GM23338 (cell line): ENCODE measurements at regions not wholly inside any gene's neighbourhood (a gene's known extent, or its start where the extent isn't known, plus 50 kb on each side); places are given as distances from the start of the nearest gene placed in this dataset.

ENCODE experiments used
- ATAC-seq: fragments of 200-7000 bp; cut with Tn5 transposase; 3 replicates; pipeline ENCODE4 v1.9.1; 2020
- DNase-seq: peaks from one replicate; pipeline ENCODE4 v3.0.0-alpha.2; 2015; ENCODE audit warnings: low spot score
- H2AFZ ChIP-seq: fragments of 200-600 bp; sonication (generic); 2 replicates; pipeline ENCODE4 v1.8.0; 2016; ENCODE audit warnings: antibody characterized with exemption, mild to moderate bottlenecking, moderate library complexity
- H3F3A ChIP-seq: fragments of 200-600 bp; sonication (generic); replicated peaks from 2 replicates; pipeline ENCODE4 v1.8.0; 2017; ENCODE audit warnings: antibody characterized with exemption, mixed run types, low read depth
- H3K27ac ChIP-seq: fragments of 200-600 bp; sonication (generic); 2 replicates; pipeline ENCODE4 v1.6.1; 2016; ENCODE audit warnings: low read depth
- H3K27me3 ChIP-seq: fragments of 200-600 bp; sonication (generic); 2 replicates; pipeline ENCODE4 v1.8.0; 2016; ENCODE audit warnings: mild to moderate bottlenecking, mixed run types, moderate library complexity; ENCODE audit not compliant: insufficient read depth
- H3K36me3 ChIP-seq: fragments of 200-600 bp; sonication (generic); 2 replicates; pipeline ENCODE4 v1.8.0; 2016; ENCODE audit warnings: mild to moderate bottlenecking; ENCODE audit not compliant: insufficient read depth
- H3K4me1 ChIP-seq: fragments of 200-600 bp; sonication (generic); 2 replicates; pipeline ENCODE4 v1.8.0; 2016; ENCODE audit warnings: mild to moderate bottlenecking, moderate library complexity; ENCODE audit not compliant: insufficient read depth
- H3K4me2 ChIP-seq: fragments of 200-600 bp; sonication (generic); 2 replicates; pipeline ENCODE4 v1.7.1; 2017; ENCODE audit warnings: mixed run types
- H3K4me3 ChIP-seq: fragments of 200-600 bp; sonication (generic); 2 replicates; pipeline ENCODE4 v1.6.1; 2016; ENCODE audit warnings: mixed run types
- H3K79me2 ChIP-seq: fragments of 200-600 bp; sonication (generic); replicated peaks from 2 replicates; pipeline ENCODE4 v1.8.0; 2017; ENCODE audit warnings: mild to moderate bottlenecking; ENCODE audit not compliant: insufficient read depth
- H3K9me2 ChIP-seq: fragments of 200-600 bp; sonication (generic); 2 replicates; pipeline ENCODE4 v1.8.0; 2017; ENCODE audit not compliant: insufficient read depth
- H4K20me1 ChIP-seq: fragments of 200-600 bp; sonication (generic); replicated peaks from 2 replicates; pipeline ENCODE4 v1.8.0; 2017; ENCODE audit warnings: mild to moderate bottlenecking; ENCODE audit not compliant: insufficient read depth
- H3K27ac Mint-ChIP-seq: 2 replicates; pipeline ENCODE4 v1.8.0; 2020; ENCODE audit warnings: inconsistent platforms, mild to moderate bottlenecking, moderate library complexity, mixed read lengths
- H3K27me3 Mint-ChIP-seq: 3 replicates; pipeline ENCODE4 v1.8.0; 2022; ENCODE audit warnings: low read depth, mild to moderate bottlenecking, moderate library complexity, mixed read lengths, inconsistent platforms; ENCODE audit not compliant: insufficient read depth, poor library complexity
- H3K36me3 Mint-ChIP-seq: 3 replicates; pipeline ENCODE4 v1.8.0; 2021; ENCODE audit warnings: low read depth, mild to moderate bottlenecking, inconsistent platforms, moderate library complexity, mixed read lengths
- H3K4me1 Mint-ChIP-seq: 3 replicates; pipeline ENCODE4 v1.8.0; 2020; ENCODE audit warnings: mild to moderate bottlenecking, inconsistent platforms, mixed read lengths
- H3K4me3 Mint-ChIP-seq: 3 replicates; pipeline ENCODE4 v1.8.0; 2021; ENCODE audit warnings: moderate library complexity, mild to moderate bottlenecking, inconsistent platforms, mixed read lengths
- H3K9me3 Mint-ChIP-seq: 3 replicates; pipeline ENCODE4 v1.8.0; 2020; ENCODE audit warnings: moderate library complexity, mild to moderate bottlenecking, inconsistent platforms, mixed read lengths
- CREB1 ChIP-seq: fragments of 250-450 bp; sonication (Bioruptor Pico); IDR thresholded peaks from 2 replicates; pipeline ENCODE4 v1.5.0; 2020; ENCODE audit warnings: low read depth, mild to moderate bottlenecking, moderate library complexity
- JUNB ChIP-seq: IDR thresholded peaks from one replicate; pipeline ENCODE4 v1.6.1; 2016; ENCODE audit warnings: antibody characterized with exemption; ENCODE audit not compliant: unreplicated experiment
- NANOG ChIP-seq: IDR thresholded peaks from 2 replicates; pipeline ENCODE4 v1.6.1; 2016; ENCODE audit warnings: antibody characterized with exemption, borderline replicate concordance
- STAT1 ChIP-seq: IDR thresholded peaks from one replicate; pipeline ENCODE4 v1.6.1; 2016; ENCODE audit warnings: antibody characterized with exemption; ENCODE audit not compliant: unreplicated experiment
- ZNF114 ChIP-seq: fragments of 250-450 bp; sonication (Bioruptor Pico); IDR thresholded peaks from 2 replicates; pipeline ENCODE4 v1.5.0; 2020; ENCODE audit warnings: mild to moderate bottlenecking, moderate library complexity
- ZNF331 ChIP-seq: fragments of 250-450 bp; sonication (Bioruptor Pico); IDR thresholded peaks from 2 replicates; pipeline ENCODE4 v1.5.0; 2020; ENCODE audit warnings: low read depth, mild to moderate bottlenecking, moderate library complexity
- TF ChIP-seq, protein P1 (sequence below): fragments of 250-450 bp; sonication (Bioruptor Pico); IDR thresholded peaks from 2 replicates; pipeline ENCODE4 v1.5.0; 2020; ENCODE audit warnings: mild to moderate bottlenecking, moderate library complexity
- TF ChIP-seq, protein P2 (sequence below): IDR thresholded peaks from 2 replicates; pipeline ENCODE4 v1.6.1; 2016; ENCODE audit warnings: antibody characterized with exemption

DNA sequence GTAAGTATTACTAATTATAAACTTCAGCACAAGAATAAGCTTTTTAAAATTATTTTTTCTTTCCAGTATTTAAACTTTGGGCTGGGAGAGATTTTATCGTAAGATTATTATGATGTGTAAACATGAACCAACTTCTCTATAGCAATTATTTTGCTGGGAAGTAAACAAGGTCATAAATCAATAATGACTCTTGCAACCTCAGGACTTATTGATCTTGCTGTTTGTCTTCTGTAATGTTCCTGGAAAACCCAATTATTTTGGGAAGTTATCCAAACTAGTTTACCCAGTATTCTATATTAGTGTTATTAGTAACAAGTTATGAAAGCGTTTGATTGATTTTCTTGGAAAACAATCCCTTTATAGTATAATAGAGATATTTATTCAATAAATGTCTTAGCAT, 174.9 kb downstream of the PPP1R2C start (continued):
- TF ChIP-seq, protein P1, sequence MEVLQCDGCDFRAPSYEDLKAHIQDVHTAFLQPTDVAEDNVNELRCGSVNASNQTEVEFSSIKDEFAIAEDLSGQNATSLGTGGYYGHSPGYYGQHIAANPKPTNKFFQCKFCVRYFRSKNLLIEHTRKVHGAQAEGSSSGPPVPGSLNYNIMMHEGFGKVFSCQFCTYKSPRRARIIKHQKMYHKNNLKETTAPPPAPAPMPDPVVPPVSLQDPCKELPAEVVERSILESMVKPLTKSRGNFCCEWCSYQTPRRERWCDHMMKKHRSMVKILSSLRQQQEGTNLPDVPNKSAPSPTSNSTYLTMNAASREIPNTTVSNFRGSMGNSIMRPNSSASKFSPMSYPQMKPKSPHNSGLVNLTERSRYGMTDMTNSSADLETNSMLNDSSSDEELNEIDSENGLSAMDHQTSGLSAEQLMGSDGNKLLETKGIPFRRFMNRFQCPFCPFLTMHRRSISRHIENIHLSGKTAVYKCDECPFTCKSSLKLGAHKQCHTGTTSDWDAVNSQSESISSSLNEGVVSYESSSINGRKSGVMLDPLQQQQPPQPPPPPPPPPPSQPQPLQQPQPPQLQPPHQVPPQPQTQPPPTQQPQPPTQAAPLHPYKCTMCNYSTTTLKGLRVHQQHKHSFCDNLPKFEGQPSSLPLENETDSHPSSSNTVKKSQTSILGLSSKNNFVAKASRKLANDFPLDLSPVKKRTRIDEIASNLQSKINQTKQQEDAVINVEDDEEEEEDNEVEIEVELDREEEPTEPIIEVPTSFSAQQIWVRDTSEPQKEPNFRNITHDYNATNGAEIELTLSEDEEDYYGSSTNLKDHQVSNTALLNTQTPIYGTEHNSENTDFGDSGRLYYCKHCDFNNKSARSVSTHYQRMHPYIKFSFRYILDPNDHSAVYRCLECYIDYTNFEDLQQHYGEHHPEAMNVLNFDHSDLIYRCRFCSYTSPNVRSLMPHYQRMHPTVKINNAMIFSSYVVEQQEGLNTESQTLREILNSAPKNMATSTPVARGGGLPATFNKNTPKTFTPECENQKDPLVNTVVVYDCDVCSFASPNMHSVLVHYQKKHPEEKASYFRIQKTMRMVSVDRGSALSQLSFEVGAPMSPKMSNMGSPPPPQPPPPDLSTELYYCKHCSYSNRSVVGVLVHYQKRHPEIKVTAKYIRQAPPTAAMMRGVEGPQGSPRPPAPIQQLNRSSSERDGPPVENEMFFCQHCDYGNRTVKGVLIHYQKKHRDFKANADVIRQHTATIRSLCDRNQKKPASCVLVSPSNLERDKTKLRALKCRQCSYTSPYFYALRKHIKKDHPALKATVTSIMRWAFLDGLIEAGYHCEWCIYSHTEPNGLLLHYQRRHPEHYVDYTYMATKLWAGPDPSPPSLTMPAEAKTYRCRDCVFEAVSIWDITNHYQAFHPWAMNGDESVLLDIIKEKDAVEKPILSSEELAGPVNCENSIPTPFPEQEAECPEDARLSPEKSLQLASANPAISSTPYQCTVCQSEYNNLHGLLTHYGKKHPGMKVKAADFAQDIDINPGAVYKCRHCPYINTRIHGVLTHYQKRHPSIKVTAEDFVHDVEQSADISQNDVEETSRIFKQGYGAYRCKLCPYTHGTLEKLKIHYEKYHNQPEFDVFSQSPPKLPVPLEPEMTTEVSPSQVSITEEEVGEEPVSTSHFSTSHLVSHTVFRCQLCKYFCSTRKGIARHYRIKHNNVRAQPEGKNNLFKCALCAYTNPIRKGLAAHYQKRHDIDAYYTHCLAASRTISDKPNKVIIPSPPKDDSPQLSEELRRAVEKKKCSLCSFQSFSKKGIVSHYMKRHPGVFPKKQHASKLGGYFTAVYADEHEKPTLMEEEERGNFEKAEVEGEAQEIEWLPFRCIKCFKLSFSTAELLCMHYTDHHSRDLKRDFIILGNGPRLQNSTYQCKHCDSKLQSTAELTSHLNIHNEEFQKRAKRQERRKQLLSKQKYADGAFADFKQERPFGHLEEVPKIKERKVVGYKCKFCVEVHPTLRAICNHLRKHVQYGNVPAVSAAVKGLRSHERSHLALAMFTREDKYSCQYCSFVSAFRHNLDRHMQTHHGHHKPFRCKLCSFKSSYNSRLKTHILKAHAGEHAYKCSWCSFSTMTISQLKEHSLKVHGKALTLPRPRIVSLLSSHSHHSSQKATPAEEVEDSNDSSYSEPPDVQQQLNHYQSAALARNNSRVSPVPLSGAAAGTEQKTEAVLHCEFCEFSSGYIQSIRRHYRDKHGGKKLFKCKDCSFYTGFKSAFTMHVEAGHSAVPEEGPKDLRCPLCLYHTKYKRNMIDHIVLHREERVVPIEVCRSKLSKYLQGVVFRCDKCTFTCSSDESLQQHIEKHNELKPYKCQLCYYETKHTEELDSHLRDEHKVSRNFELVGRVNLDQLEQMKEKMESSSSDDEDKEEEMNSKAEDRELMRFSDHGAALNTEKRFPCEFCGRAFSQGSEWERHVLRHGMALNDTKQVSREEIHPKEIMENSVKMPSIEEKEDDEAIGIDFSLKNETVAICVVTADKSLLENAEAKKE (CRISPR knock-in tag) = no peak
- TF ChIP-seq ZNF114 (CRISPR knock-in tag) (no peak), STAT1 (no peak), NANOG (no peak)
- TF ChIP-seq, protein P2, sequence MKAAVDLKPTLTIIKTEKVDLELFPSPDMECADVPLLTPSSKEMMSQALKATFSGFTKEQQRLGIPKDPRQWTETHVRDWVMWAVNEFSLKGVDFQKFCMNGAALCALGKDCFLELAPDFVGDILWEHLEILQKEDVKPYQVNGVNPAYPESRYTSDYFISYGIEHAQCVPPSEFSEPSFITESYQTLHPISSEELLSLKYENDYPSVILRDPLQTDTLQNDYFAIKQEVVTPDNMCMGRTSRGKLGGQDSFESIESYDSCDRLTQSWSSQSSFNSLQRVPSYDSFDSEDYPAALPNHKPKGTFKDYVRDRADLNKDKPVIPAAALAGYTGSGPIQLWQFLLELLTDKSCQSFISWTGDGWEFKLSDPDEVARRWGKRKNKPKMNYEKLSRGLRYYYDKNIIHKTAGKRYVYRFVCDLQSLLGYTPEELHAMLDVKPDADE = no peak

DNA sequence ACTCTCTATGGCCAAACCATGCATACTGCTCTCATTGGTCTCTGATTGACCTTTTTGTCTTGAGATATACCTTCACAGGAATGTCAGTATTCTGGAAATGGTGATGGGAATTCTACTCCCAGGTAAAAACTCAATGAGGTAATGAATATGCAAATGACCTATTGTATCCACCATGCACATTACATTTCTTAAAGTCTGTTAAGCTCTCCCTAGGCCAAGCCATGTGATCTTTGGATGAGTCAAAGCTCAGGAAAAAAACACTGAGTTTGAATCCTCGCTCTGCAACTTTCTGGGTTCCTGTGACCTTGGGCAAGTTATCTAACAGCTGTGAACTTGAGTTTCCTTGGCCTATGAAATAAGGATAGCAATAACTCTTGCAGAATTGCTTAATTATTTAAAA, 175.4 kb downstream of the PPP1R2C start:
- H3K27me3 Mint-ChIP-seq = no peaks in the 10 kb centered on the region
- no peaks in the 10 kb centered on the region for H4K20me1 ChIP-seq
- H3K79me2 ChIP-seq = no peaks in the 10 kb centered on the region
- H3K36me3 ChIP-seq = no peaks in the 10 kb centered on the region
- H3K9me2 ChIP-seq = no peaks in the 10 kb centered on the region
- no peaks in the 10 kb centered on the region for H3K4me1 Mint-ChIP-seq
- no peak overlapping the region for H3K27ac Mint-ChIP-seq
- H3K4me3 ChIP-seq = no peak overlapping the region
- ATAC-seq (no peak), DNase-seq (no peak)
- H3K4me1 ChIP-seq = no peaks in the 10 kb centered on the region; the same call in 1 of the 2 replicates
- H3K4me2 ChIP-seq = no peak overlapping the region
- H3K4me3 Mint-ChIP-seq = no peak overlapping the region
- no peak overlapping the region for H3K27ac ChIP-seq
- no peaks in the 10 kb centered on the region for H3K36me3 Mint-ChIP-seq
- H3K27me3 ChIP-seq = no peaks in the 10 kb centered on the region
- no peaks in the 10 kb centered on the region for H3K9me3 Mint-ChIP-seq
- no peak overlapping the region for H2AFZ ChIP-seq
- no peaks in the 10 kb centered on the region for H3F3A ChIP-seq
- TF ChIP-seq, protein P1 (CRISPR knock-in tag) = no peak
- no peak for TF ChIP-seq CREB1 (CRISPR knock-in tag)
- no peak for TF ChIP-seq JUNB
- TF ChIP-seq, protein P2 = no peak
- TF ChIP-seq NANOG = no peak
- no peak for TF ChIP-seq ZNF331
